ENCODE measurements at regions not wholly inside any gene's neighbourhood (a gene's known extent, or its start where the extent isn't known, plus 50 kb on each side); places are given as distances from the start of the nearest gene placed in this dataset.

GRCh38 chr3:187838016-187838540 lies 92.8 kb upstream of the BCL6 start:
- H3K79me2 ChIP-seq (ENCODE audit: control insufficient read depth, insufficient read depth, low read length), result no peaks in the 10 kb centered on the region
- DNase-seq (ENCODE audit: low read depth, low spot score), result no peak
- ChIA-PET CTCF (interaction anchor here (1.1 kb wide), 1 partner anchor 108 kb away, joined by 3 read pairs; no protein-coding TSS in a partner anchor), POLR2A (no interaction called here)
- no peak overlapping the region for H3K27ac ChIP-seq (ENCODE audit: insufficient read depth, low read depth, low read length)
- no peaks in the 10 kb centered on the region for H4K20me1 ChIP-seq (replicated peaks; ENCODE audit: control insufficient read depth, extremely low read depth, insufficient read depth, low read length)
- H3K9me1 ChIP-seq (replicated peaks; ENCODE audit: control insufficient read depth, extremely low read depth, insufficient read depth, low read length), result no peaks in the 10 kb centered on the region
- intact Hi-C loops (cut with micrococcal nuclease) (no loop called here), dilution Hi-C loops (cut with MboI; ENCODE audit: extremely low pct_ligation_motif_present, low sequenced_read_pairs) (no loop called here)
- no peak overlapping the region for H3K9ac ChIP-seq (replicated peaks; ENCODE audit: extremely low read depth, insufficient read depth, low read length)
- peaks cover 0 to 3% of the 10 kb centered on the region in 2 experiments for H3K27me3 ChIP-seq (ENCODE audit: control insufficient read depth in 2 of 2, insufficient read depth in 2 of 2, low read length in 2 of 2)
- H3K4me2 ChIP-seq (ENCODE audit: insufficient read depth, low read length), result no peak overlapping the region
- FAIRE-seq, result no peak
- H3K36me3 ChIP-seq (ENCODE audit: control insufficient read depth in 2 of 2, extremely low read depth in 1 of 2, insufficient read depth in 2 of 2, low read length in 2 of 2), result no peaks in the 10 kb centered on the region
- no peak overlapping the region for H3K4me3 ChIP-seq (replicated peaks in 1 of 3; ENCODE audit: insufficient read depth in 1 of 3, low read depth in 1 of 3, low read length in 3 of 3)
- H3K9me3 ChIP-seq (replicated peaks; ENCODE audit: control insufficient read depth, insufficient read depth, low read length), result no peaks in the 10 kb centered on the region
- TF ChIP-seq POLR2AphosphoS5 (IDR thresholded peaks at IDR 0.05; ENCODE audit: insufficient read depth, low read depth, low read length), result no peak
- TF ChIP-seq GATA2 (IDR thresholded peaks at IDR 0.05; ENCODE audit: insufficient read depth, insufficient read length, low read depth, low read length), result no peak
- no peak for TF ChIP-seq MYC (IDR thresholded peaks at IDR 0.05; ENCODE audit: low read depth, low read length)
- no peaks in the 10 kb centered on the region for H3K4me1 ChIP-seq (ENCODE audit: control insufficient read depth, extremely low read depth, insufficient read depth, low read length)
- BruUV-seq (replicated peaks), result no TSS peak
- no peak overlapping the region for H2AFZ ChIP-seq (ENCODE audit: low read depth, low read length)

- H3K4me2 ChIP-seq (ENCODE audit: insufficient read depth, low read length), result no peak overlapping the region
- intact Hi-C loops (cut with micrococcal nuclease), result no loop called here
- H2AFZ ChIP-seq (ENCODE audit: low read depth, low read length), result no peak overlapping the region
- H3K79me2 ChIP-seq (ENCODE audit: control insufficient read depth, insufficient read depth, low read length), result no peaks in the 10 kb centered on the region
- dilution Hi-C loops (cut with MboI; ENCODE audit: extremely low pct_ligation_motif_present, low sequenced_read_pairs), result no loop called here
- TF ChIP-seq MAX (IDR thresholded peaks at IDR 0.05; ENCODE audit: insufficient read depth, insufficient read length) (no peak), JUN (IDR thresholded peaks at IDR 0.05; ENCODE audit: borderline replicate concordance, insufficient read depth, insufficient read length, low read depth) (no peak), MYC (IDR thresholded peaks at IDR 0.05; ENCODE audit: low read depth, low read length) (no peak), POLR2AphosphoS5 (IDR thresholded peaks at IDR 0.05; ENCODE audit: insufficient read depth, low read depth, low read length) (no peak), CTCF (IDR thresholded peaks at IDR 0.05; ENCODE audit: extremely low read depth in 1 of 2, insufficient read depth in 1 of 2, low read depth in 1 of 2, low read length in 2 of 2) (no peak), POLR2A (IDR thresholded peaks at IDR 0.05; ENCODE audit: low read depth, low read length) (no peak), GATA2 (IDR thresholded peaks at IDR 0.05; ENCODE audit: insufficient read depth, insufficient read length, low read depth, low read length) (no peak), EZH2 (IDR thresholded peaks at IDR 0.05; ENCODE audit: borderline replicate concordance, low read depth, low read length, severe bottlenecking) (no peak), FOS (IDR thresholded peaks at IDR 0.05; ENCODE audit: borderline replicate concordance, insufficient read depth, low read length) (no peak)
- H3K9ac ChIP-seq (replicated peaks; ENCODE audit: extremely low read depth, insufficient read depth, low read length), result no peak overlapping the region
- ChIA-PET POLR2A (no interaction called here), CTCF (no interaction called here)
- DNase-seq (ENCODE audit: low read depth, low spot score), result no peak
- no peak overlapping the region for H3K4me3 ChIP-seq (replicated peaks in 1 of 3; ENCODE audit: insufficient read depth in 1 of 3, low read depth in 1 of 3, low read length in 3 of 3)
- no peaks in the 10 kb centered on the region for H4K20me1 ChIP-seq (replicated peaks; ENCODE audit: control insufficient read depth, extremely low read depth, insufficient read depth, low read length)
- no peaks in the 10 kb centered on the region for H3K36me3 ChIP-seq (ENCODE audit: control insufficient read depth in 2 of 2, extremely low read depth in 1 of 2, insufficient read depth in 2 of 2, low read length in 2 of 2)
- no peaks in the 10 kb centered on the region for H3K9me3 ChIP-seq (replicated peaks; ENCODE audit: control insufficient read depth, insufficient read depth, low read length)
- no peak overlapping the region for H3K27ac ChIP-seq (ENCODE audit: insufficient read depth, low read depth, low read length)
- H3K9me1 ChIP-seq (replicated peaks; ENCODE audit: control insufficient read depth, extremely low read depth, insufficient read depth, low read length), result no peaks in the 10 kb centered on the region
- no peak for FAIRE-seq
- H3K4me1 ChIP-seq (ENCODE audit: control insufficient read depth, extremely low read depth, insufficient read depth, low read length), result no peaks in the 10 kb centered on the region
- H3K27me3 ChIP-seq (ENCODE audit: control insufficient read depth in 2 of 2, insufficient read depth in 2 of 2, low read length in 2 of 2), result peaks cover 3 to 5% of the 10 kb centered on the region in 2 experiments
- BruUV-seq (replicated peaks), result no TSS peak
Observed at GRCh38 chr3:187839422-187839821, 94.2 kb upstream of the BCL6 start.
